Stimulated activated CD4-positive, alpha-beta T cell treated with anti-CD3 and anti-CD28 coated beads, Interleukin-4, amount 100 ng/mL, for 24 hours (primary cell): ENCODE measurements at regions not wholly inside any gene's neighbourhood (a gene's known extent, or its start where the extent isn't known, plus 50 kb on each side); places are given as distances from the start of the nearest gene placed in this dataset.
"Not testable (repeated sequence)": the region's sequence is repeated elsewhere in the genome, so short reads cannot be mapped to it uniquely, and the experiment has no call there.

ENCODE experiments used
- DNase-seq: peaks from one replicate; pipeline ENCODE4 v3.0.0-alpha.2; 2020

- no peak for DNase-seq
Observed at GRCh38 chr11:15824060-15824459, 532.3 kb downstream of the SOX6 start.

GRCh38 chr11:15825976-15826650, 530.2 kb downstream of the SOX6 start:
- DNase-seq, result no peak

- DNase-seq, result no peak
Observed at GRCh38 chr11:15826826-15827225, 529.5 kb downstream of the SOX6 start.

GRCh38 chr11:15828215-15828853, 528.0 kb downstream of the SOX6 start:
- DNase-seq, result no peak

GRCh38 chr11:15829312-15829711, 527.0 kb downstream of the SOX6 start:
- DNase-seq, result no peak

- no peak for DNase-seq
Observed at GRCh38 chr11:15830741-15831428, 525.5 kb downstream of the SOX6 start.

GRCh38 chr11:15835788-15836411, 520.4 kb downstream of the SOX6 start:
- DNase-seq, result no peak

GRCh38 chr11:15836795-15837194, 519.6 kb downstream of the SOX6 start:
- DNase-seq, result no peak

- DNase-seq, result no peak
Observed at GRCh38 chr11:15837901-15838489, 518.4 kb downstream of the SOX6 start.

- no peak for DNase-seq
Observed at GRCh38 chr11:15839061-15839460, 517.3 kb downstream of the SOX6 start.

- no peak for DNase-seq
Observed at GRCh38 chr11:15840966-15841365, 515.4 kb downstream of the SOX6 start.

- DNase-seq, result no peak
Observed at GRCh38 chr11:15841931-15842740, 514.2 kb downstream of the SOX6 start.

- DNase-seq, result no peak
Observed at GRCh38 chr11:15843309-15843872, 513.0 kb downstream of the SOX6 start.

GRCh38 chr11:15845261-15845660, 511.1 kb downstream of the SOX6 start:
- no peak for DNase-seq

- DNase-seq, result no peak
Observed at GRCh38 chr11:15848631-15849168, 507.6 kb downstream of the SOX6 start.

GRCh38 chr11:15849257-15849656, 507.1 kb downstream of the SOX6 start:
- no peak for DNase-seq

- DNase-seq, result not testable (repeated sequence)
Observed at GRCh38 chr11:15850335-15850734, 506.0 kb downstream of the SOX6 start.

GRCh38 chr11:15851051-15851498, 505.3 kb downstream of the SOX6 start:
- no peak for DNase-seq

- DNase-seq, result no peak
Observed at GRCh38 chr11:15852179-15852578, 504.2 kb downstream of the SOX6 start.

GRCh38 chr11:15854245-15854644, 502.1 kb downstream of the SOX6 start:
- DNase-seq, result no peak

GRCh38 chr11:15858881-15859280, 497.5 kb downstream of the SOX6 start:
- no peak for DNase-seq

GRCh38 chr11:15859411-15859810, 496.9 kb downstream of the SOX6 start:
- DNase-seq, result no peak
